HEK293T (cell line): ENCODE measurements at regions not wholly inside any gene's neighbourhood (a gene's known extent, or its start where the extent isn't known, plus 50 kb on each side); places are given as distances from the start of the nearest gene placed in this dataset.

Source experiments
- BHLHE40 ChIP-seq: fragments of 450-650 bp; IDR thresholded peaks from 2 replicates; pipeline ENCODE4 v1.6.1; 2016; ENCODE audit warnings: mild to moderate bottlenecking, moderate library complexity, borderline replicate concordance
- CTBP1 ChIP-seq: fragments of 450-650 bp; IDR thresholded peaks from 2 replicates; pipeline ENCODE4 v1.6.1; 2016; ENCODE audit warnings: borderline replicate concordance
- ELF4 ChIP-seq: fragments of 450-650 bp; IDR thresholded peaks from 2 replicates; pipeline ENCODE4 v1.6.1; 2017; ENCODE audit warnings: antibody characterized with exemption
- FOXK2 ChIP-seq: fragments of 450-650 bp; IDR thresholded peaks from 2 replicates; pipeline ENCODE4 v1.6.1; 2016; ENCODE audit warnings: mild to moderate bottlenecking
- HDGF ChIP-seq: fragments of 450-650 bp; IDR thresholded peaks from 2 replicates; pipeline ENCODE4 v1.6.1; 2017; ENCODE audit warnings: antibody characterized with exemption, borderline replicate concordance
- L3MBTL2 ChIP-seq: fragments of 450-650 bp; conservative IDR thresholded peaks from 2 replicates; pipeline ENCODE4 v1.6.1; 2016; ENCODE audit warnings: mild to moderate bottlenecking
- SP1 ChIP-seq: fragments of 450-650 bp; IDR thresholded peaks from 2 replicates; pipeline ENCODE4 v1.6.1; 2017
- TARDBP ChIP-seq: fragments of 450-650 bp; IDR thresholded peaks from 2 replicates; pipeline ENCODE4 v1.6.1; 2016

DNA sequence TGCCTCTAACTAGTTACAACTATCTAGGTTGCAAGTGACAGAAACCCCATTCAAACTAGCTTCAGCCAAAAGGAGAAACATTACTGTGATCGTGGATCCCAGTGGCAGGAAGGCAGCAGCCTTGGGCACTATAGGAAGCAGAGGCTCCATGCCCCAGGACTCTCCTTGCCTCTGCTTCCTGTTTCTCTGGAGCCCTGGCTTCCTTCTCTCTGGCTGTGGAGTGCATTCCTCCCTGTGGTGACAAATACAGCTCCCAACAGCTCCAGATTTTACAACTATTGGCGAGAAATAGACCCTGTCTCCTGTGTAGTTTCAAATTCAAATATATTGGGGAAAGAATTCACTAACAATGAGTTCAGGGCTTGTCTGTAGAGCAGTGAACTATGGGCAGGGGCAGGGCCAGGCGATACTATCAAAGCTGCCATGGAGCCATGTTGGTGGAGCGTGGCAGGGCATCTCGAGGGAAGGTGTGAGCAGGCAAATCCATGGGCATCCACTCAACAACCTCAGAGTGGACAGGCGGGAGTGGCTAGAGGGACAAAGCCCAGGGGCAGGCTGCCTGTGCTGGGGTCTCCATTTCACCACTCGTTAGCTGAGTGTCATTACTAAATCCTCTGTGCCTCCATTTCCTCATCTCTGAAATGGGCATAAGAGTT, 189.5 kb downstream of the ERCC6L2 start:
- TF ChIP-seq L3MBTL2: no peak
- TF ChIP-seq TARDBP: no peak
- TF ChIP-seq ELF4: no peak
- no peak for TF ChIP-seq CTBP1
- TF ChIP-seq FOXK2: no peak
- TF ChIP-seq HDGF: no peak
- TF ChIP-seq SP1: no peak
- no peak for TF ChIP-seq BHLHE40
